ENCODE measurements at regions not wholly inside any gene's neighbourhood (a gene's known extent, or its start where the extent isn't known, plus 50 kb on each side); places are given as distances from the start of the nearest gene placed in this dataset.

DNA sequence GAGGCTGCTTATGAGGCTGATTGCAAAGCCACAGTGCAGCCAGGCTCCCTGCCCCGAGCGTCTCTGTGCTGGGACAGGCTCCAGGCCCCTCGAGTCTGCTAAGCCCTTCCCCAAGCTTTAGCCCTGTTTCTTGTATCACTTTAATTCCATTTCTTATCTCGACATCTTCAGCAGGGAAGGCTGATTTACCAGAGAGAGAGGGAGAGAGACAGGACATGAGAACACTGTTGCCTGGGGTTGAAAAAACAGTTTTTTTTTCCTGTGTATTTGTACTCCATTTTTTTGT is 386.5 kb downstream of the SMOC2 start:
- Histone ChIP-seq H3K36me3 (ENCODE audit: control insufficient read depth, insufficient read depth, low read length) (no peaks in the 10 kb centered on the region), H3K9me3 (ENCODE audit: control insufficient read depth, low read length) (no peaks in the 10 kb centered on the region), H3K27ac (ENCODE audit: low read depth, low read length) (no peak overlapping the region), H3K4me3 (ENCODE audit: low read length) (no peak overlapping the region), H3K27me3 (ENCODE audit: control insufficient read depth, insufficient read depth, low read length, poor library complexity, severe bottlenecking) (no peaks in the 10 kb centered on the region), H3K9ac (ENCODE audit: extremely low read depth, low read length, poor library complexity, severe bottlenecking) (no peak overlapping the region), H3K4me1 (ENCODE audit: control insufficient read depth, insufficient read depth, low read length) (no peaks in the 10 kb centered on the region)
- 67 to 88% methylated on average over 1 to 4 of the region's 4 CpGs for WGBS, 2 experiments (ENCODE audit: insufficient coverage in 1 of 2, insufficient read length in 1 of 2)
- no peak overlapping the region for H3K4me3 Mint-ChIP-seq
- H3K9me3 Mint-ChIP-seq, result no peaks in the 10 kb centered on the region
- TF ChIP-seq, protein P1, sequence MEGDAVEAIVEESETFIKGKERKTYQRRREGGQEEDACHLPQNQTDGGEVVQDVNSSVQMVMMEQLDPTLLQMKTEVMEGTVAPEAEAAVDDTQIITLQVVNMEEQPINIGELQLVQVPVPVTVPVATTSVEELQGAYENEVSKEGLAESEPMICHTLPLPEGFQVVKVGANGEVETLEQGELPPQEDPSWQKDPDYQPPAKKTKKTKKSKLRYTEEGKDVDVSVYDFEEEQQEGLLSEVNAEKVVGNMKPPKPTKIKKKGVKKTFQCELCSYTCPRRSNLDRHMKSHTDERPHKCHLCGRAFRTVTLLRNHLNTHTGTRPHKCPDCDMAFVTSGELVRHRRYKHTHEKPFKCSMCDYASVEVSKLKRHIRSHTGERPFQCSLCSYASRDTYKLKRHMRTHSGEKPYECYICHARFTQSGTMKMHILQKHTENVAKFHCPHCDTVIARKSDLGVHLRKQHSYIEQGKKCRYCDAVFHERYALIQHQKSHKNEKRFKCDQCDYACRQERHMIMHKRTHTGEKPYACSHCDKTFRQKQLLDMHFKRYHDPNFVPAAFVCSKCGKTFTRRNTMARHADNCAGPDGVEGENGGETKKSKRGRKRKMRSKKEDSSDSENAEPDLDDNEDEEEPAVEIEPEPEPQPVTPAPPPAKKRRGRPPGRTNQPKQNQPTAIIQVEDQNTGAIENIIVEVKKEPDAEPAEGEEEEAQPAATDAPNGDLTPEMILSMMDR (conservative IDR thresholded peaks at IDR 0.05), result no peak
- H3K27ac Mint-ChIP-seq, result no peak overlapping the region
- peaks cover 15% of the 10 kb centered on the region for H3K4me1 Mint-ChIP-seq
- H3K36me3 Mint-ChIP-seq (ENCODE audit: low read depth), result no peaks in the 10 kb centered on the region
- H3K27me3 Mint-ChIP-seq (ENCODE audit: insufficient read depth), result no peaks in the 10 kb centered on the region
- no peak for DNase-seq

DNA sequence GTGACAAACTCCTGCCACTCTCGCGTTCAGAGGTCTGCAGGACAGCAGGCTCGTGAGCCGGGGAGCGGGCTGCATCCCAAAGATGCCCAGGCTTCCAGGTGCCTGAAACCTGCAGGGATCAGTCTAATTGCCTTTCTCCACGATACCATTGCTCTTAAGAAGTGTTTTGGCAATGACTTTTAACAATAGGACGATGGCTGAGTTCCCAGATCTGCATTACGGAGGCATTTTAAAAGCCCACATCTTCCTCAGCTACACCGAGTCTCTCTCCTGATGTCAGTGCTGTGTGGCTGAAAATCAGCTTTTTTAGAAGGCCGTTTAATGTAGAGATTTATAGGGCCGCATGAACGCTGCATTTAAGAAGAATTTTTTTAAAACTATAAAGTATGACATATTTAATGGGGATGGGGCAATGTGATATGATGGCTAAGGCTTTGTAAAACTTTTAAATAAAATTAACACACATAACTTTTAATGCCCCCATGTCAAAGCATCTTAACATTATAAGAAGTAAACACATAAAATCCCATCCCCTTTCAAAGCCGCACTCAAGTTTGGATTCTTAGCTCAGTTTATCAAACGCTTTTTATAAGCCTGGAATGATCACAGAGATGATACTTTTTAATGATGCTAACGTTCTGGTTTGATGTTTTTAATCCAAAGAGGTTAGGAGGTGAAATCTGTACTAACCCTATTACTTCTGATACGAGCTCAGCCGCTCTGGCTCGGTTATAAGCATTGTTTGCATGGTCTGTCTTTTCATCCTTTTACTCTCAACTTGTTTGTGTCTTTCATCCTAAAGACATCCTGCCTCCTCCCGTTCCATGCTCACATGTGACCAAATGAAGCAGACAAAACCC is 386.0 kb downstream of the SMOC2 start:
- Histone ChIP-seq H3K36me3 (ENCODE audit: control insufficient read depth, insufficient read depth, low read length) (no peaks in the 10 kb centered on the region), H3K4me1 (ENCODE audit: control insufficient read depth, insufficient read depth, low read length) (no peaks in the 10 kb centered on the region), H3K9me3 (ENCODE audit: control insufficient read depth, low read length) (no peaks in the 10 kb centered on the region), H3K9ac (ENCODE audit: extremely low read depth, low read length, poor library complexity, severe bottlenecking) (no peak overlapping the region), H3K27me3 (ENCODE audit: control insufficient read depth, insufficient read depth, low read length, poor library complexity, severe bottlenecking) (no peaks in the 10 kb centered on the region), H3K27ac (ENCODE audit: low read depth, low read length) (no peak overlapping the region), H3K4me3 (ENCODE audit: low read length) (no peak overlapping the region)
- 91 to 94% methylated on average over 15 to 19 of the region's 19 CpGs for WGBS, 2 experiments (ENCODE audit: insufficient coverage in 1 of 2, insufficient read length in 1 of 2)
- H3K36me3 Mint-ChIP-seq (ENCODE audit: low read depth), result no peaks in the 10 kb centered on the region
- H3K4me3 Mint-ChIP-seq, result no peak overlapping the region
- TF ChIP-seq, protein P1 (conservative IDR thresholded peaks at IDR 0.05), result no peak
- peaks cover 15% of the 10 kb centered on the region for H3K4me1 Mint-ChIP-seq
- no peaks in the 10 kb centered on the region for H3K27me3 Mint-ChIP-seq (ENCODE audit: insufficient read depth)
- H3K9me3 Mint-ChIP-seq, result no peaks in the 10 kb centered on the region
- DNase-seq, result no peak
- no peak overlapping the region for H3K27ac Mint-ChIP-seq

DNA sequence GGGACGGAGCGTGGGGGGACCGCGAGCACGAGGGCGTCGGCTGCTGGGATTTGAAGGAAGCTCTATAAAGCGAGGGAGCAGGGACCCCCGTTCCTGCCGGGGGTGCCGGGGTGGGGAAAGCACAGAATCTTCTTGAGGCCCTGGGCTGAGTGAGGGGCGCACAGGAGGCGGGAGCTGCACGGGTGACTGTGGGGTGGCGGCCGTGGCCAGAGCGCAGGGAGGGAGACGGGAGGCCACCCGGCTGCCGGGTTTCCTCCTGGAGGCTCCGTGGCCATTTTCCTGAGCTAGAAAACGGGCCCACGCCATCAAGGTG is 385.1 kb downstream of the SMOC2 start:
- Histone ChIP-seq H3K4me3 (ENCODE audit: low read length) (no peak overlapping the region), H3K9me3 (ENCODE audit: control insufficient read depth, low read length) (no peaks in the 10 kb centered on the region), H3K9ac (ENCODE audit: extremely low read depth, low read length, poor library complexity, severe bottlenecking) (no peak overlapping the region), H3K4me1 (ENCODE audit: control insufficient read depth, insufficient read depth, low read length) (no peaks in the 10 kb centered on the region), H3K36me3 (ENCODE audit: control insufficient read depth, insufficient read depth, low read length) (no peaks in the 10 kb centered on the region), H3K27me3 (ENCODE audit: control insufficient read depth, insufficient read depth, low read length, poor library complexity, severe bottlenecking) (no peaks in the 10 kb centered on the region), H3K27ac (ENCODE audit: low read depth, low read length) (no peak overlapping the region)
- H3K9me3 Mint-ChIP-seq, result no peaks in the 10 kb centered on the region
- no peaks in the 10 kb centered on the region for H3K27me3 Mint-ChIP-seq (ENCODE audit: insufficient read depth)
- no peak overlapping the region for H3K4me3 Mint-ChIP-seq
- no peaks in the 10 kb centered on the region for H3K36me3 Mint-ChIP-seq (ENCODE audit: low read depth)
- DNase-seq, result no peak
- 96 to 97% methylated on average over 17 to 23 of the region's 23 CpGs for WGBS, 2 experiments (ENCODE audit: insufficient coverage in 1 of 2, insufficient read length in 1 of 2)
- TF ChIP-seq, protein P1 (conservative IDR thresholded peaks at IDR 0.05), result no peak
- peaks cover 15% of the 10 kb centered on the region for H3K4me1 Mint-ChIP-seq
- H3K27ac Mint-ChIP-seq, result no peak overlapping the region

Measured in endodermal cell (in vitro differentiated cells).